BE2C (cell line): ENCODE measurements at regions not wholly inside any gene's neighbourhood (a gene's known extent, or its start where the extent isn't known, plus 50 kb on each side); places are given as distances from the start of the nearest gene placed in this dataset.
A peak's percentile ranks its signal among the peaks of the same experiment; 100 is the strongest.

Experiments
- DNase-seq: peaks from one replicate; pipeline ENCODE4 v3.0.0-alpha.2; 2020
- H3K27me3 ChIP-seq: fragments of 250-450 bp; sonication (Bioruptor Pico); 2 replicates; pipeline ENCODE4 v1.5.1; 2020; ENCODE audit warnings: mild to moderate bottlenecking
- H3K36me3 ChIP-seq: fragments of 250-450 bp; sonication (Bioruptor Pico); 2 replicates; pipeline ENCODE4 v1.5.1; 2020; ENCODE audit warnings: mild to moderate bottlenecking
- H3K4me1 ChIP-seq: fragments of 250-450 bp; sonication (Bioruptor Pico); 2 replicates; pipeline ENCODE4 v1.5.1; 2020
- H3K4me3 ChIP-seq: 2 replicates; pipeline ENCODE4 v1.5.1; 2011; ENCODE audit warnings: low read depth, low read length
- H3K9me3 ChIP-seq: fragments of 250-450 bp; sonication (Bioruptor Pico); 2 replicates; pipeline ENCODE4 v1.5.1; 2020
- TF ChIP-seq, protein P1 (sequence below): IDR thresholded peaks from 2 replicates; pipeline ENCODE4 v1.5.1; 2012; ENCODE audit warnings: mild to moderate bottlenecking, low read depth, low read length

DNA sequence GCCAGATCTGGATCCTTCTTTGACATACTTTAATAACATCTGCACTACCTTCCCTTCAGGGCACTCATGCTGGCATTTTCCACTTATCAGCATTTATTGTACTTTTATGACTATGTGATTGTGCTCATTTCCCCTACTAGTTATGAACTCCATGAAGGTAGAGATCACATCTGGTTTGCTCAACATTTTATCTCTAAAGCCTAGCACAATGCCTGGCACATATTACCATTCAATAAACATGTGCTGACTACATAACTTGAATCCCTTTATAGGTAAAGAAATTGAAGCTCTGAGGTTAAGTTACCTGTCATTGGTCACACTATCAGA, 221.2 kb downstream of the HHIPL2 start:
- Histone ChIP-seq H3K4me3 (no peak overlapping the region), H3K36me3 (no peaks in the 10 kb centered on the region), H3K9me3 (no peaks in the 10 kb centered on the region), H3K4me1 (no peaks in the 10 kb centered on the region), H3K27me3 (no peaks in the 10 kb centered on the region)
- DNase-seq, result no peak
- TF ChIP-seq, protein P1, sequence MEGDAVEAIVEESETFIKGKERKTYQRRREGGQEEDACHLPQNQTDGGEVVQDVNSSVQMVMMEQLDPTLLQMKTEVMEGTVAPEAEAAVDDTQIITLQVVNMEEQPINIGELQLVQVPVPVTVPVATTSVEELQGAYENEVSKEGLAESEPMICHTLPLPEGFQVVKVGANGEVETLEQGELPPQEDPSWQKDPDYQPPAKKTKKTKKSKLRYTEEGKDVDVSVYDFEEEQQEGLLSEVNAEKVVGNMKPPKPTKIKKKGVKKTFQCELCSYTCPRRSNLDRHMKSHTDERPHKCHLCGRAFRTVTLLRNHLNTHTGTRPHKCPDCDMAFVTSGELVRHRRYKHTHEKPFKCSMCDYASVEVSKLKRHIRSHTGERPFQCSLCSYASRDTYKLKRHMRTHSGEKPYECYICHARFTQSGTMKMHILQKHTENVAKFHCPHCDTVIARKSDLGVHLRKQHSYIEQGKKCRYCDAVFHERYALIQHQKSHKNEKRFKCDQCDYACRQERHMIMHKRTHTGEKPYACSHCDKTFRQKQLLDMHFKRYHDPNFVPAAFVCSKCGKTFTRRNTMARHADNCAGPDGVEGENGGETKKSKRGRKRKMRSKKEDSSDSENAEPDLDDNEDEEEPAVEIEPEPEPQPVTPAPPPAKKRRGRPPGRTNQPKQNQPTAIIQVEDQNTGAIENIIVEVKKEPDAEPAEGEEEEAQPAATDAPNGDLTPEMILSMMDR, result no peak

DNA sequence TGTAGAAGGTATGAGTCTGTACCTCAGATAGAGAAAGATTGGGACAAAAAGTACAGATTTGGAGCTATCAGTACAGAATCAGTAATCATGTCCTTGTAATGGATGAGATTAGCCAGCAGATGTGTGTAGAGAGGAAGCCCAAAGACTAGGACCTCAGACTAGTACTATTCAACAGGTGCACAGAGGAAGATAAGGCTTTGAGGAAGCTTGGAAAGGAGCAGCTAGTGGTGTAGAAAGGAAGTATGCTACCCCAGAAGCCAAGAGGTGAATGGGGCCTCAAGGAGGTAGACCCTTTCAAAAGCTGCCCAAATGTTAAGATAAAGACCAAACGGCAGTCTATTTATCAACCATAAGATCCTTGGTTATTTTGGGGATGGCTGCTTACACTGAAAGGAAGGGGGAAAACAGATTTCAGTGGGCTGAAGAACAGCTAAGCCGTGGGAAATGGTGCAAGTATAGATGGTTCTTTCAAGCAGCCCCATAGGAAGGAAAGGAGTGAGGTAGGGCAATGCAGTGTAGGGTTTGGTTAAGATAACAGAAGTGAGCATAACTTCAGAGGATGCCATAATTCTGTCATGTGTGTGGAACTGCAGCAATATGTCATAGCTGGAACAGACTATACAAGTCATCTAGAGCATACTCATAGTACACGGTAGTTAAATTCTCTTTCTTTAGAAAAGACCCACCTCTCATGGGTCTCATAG, 221.7 kb downstream of the HHIPL2 start:
- Histone ChIP-seq H3K36me3 (no peaks in the 10 kb centered on the region), H3K27me3 (no peaks in the 10 kb centered on the region), H3K4me1 (no peaks in the 10 kb centered on the region), H3K9me3 (no peaks in the 10 kb centered on the region), H3K4me3 (no peak overlapping the region)
- no peak for DNase-seq
- TF ChIP-seq, protein P1, result no peak

DNA sequence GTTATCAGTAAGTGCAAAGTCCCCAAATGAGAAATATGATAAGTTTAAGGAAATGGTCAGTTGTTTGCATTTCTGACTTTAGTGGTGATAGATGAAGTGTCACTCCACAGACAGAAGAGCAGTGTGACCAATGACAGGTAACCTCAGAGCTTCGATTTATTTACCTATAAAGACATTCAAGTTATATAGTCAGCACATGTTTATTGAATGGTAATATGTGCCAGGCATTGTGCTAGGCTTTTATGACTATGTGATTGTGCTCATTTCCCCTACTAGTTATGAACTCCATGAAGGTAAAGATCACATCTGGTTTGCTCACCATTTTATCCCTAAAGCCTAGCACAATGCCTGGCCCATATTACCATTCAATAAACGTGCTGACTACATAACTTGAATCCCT, 222.4 kb downstream of the HHIPL2 start:
- no peaks in the 10 kb centered on the region for H3K9me3 ChIP-seq
- no peak overlapping the region for H3K4me3 ChIP-seq
- no peaks in the 10 kb centered on the region for H3K4me1 ChIP-seq
- DNase-seq, result no peak
- H3K36me3 ChIP-seq, result no peaks in the 10 kb centered on the region
- TF ChIP-seq, protein P1, result no peak
- no peaks in the 10 kb centered on the region for H3K27me3 ChIP-seq

DNA sequence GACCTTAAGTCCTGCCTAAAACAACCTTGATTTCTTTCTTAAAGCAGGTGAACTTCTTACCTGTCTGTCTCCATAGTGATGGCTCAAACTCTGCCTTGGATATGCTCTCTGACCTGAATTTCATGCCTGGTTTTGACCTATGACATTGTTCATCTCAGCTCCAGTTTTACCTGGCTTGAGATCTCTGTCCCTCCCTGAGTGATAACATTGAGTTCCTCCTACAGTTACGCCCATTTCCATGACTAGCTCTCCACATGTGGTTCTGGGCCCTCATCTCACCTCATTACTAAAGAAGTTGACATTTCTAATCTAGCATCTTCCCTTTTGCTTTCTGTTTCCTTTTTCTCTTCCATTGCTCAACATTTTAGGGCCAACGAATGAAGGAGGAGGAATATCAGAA, 233.1 kb downstream of the HHIPL2 start:
- H3K4me3 ChIP-seq, result no peak overlapping the region
- H3K9me3 ChIP-seq, result no peaks in the 10 kb centered on the region
- TF ChIP-seq, protein P1, result no peak
- DNase-seq, result no peak
- no peaks in the 10 kb centered on the region; the same call in 1 of the 2 replicates for H3K4me1 ChIP-seq
- H3K36me3 ChIP-seq, result no peaks in the 10 kb centered on the region
- 0 out of 2 replicates have a peak, but pooled peaks cover 5% of the 10 kb centered on the region for H3K27me3 ChIP-seq

DNA sequence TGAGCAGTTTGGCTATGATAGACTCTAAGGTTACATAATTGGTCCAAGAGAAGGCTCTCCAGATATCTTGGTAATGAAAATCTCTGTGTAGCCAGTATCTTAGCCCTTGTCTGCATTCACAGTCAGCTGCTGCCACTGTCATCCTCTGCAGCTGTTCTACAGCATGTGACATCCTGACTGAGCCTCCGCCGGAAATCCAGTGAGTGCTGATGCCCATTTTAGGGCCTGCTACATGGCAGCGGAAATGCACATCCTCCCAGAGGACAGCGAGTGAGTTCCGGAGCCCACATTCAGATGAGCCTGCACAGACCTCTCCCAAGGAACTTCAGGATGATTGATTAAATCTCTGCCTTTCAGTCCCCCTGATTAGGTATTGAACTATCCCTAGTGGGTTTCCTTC, 237.1 kb downstream of the HHIPL2 start:
- no peaks in the 10 kb centered on the region; the same call in 1 of the 2 replicates for H3K4me1 ChIP-seq
- H3K9me3 ChIP-seq, result no peaks in the 10 kb centered on the region
- DNase-seq, result peak; percentile 48
- TF ChIP-seq, protein P1, result no peak
- H3K4me3 ChIP-seq, result no peak overlapping the region
- no peaks in the 10 kb centered on the region for H3K27me3 ChIP-seq
- no peaks in the 10 kb centered on the region for H3K36me3 ChIP-seq

- no peak overlapping the region for H3K4me3 ChIP-seq
- TF ChIP-seq, protein P1, result no peak
- no peaks in the 10 kb centered on the region for H3K9me3 ChIP-seq
- no peak for DNase-seq
- no peaks in the 10 kb centered on the region for H3K27me3 ChIP-seq
- H3K36me3 ChIP-seq, result no peaks in the 10 kb centered on the region
- H3K4me1 ChIP-seq, result no peaks in the 10 kb centered on the region; the same call in 1 of the 2 replicates
Measured at GRCh38 chr1:222307621-222308020, 240.3 kb downstream of the HHIPL2 start.
